KBM-7 (cell line): ENCODE measurements at regions not wholly inside any gene's neighbourhood (a gene's known extent, or its start where the extent isn't known, plus 50 kb on each side); places are given as distances from the start of the nearest gene placed in this dataset.

Experiments
- DNase-seq: peaks from one replicate; pipeline ENCODE4 v3.0.0-alpha.2; 2015
- in situ Hi-C: fragments of 300-500 bp; cut with MboI; formaldehyde crosslinking; loops from 2 replicates; pipeline ENCODE4 v1.14.3; 2020; ENCODE audit warnings: low sequenced_read_pairs, low pct_unique_long_range_greater_than_20kb, mixed read lengths

DNA sequence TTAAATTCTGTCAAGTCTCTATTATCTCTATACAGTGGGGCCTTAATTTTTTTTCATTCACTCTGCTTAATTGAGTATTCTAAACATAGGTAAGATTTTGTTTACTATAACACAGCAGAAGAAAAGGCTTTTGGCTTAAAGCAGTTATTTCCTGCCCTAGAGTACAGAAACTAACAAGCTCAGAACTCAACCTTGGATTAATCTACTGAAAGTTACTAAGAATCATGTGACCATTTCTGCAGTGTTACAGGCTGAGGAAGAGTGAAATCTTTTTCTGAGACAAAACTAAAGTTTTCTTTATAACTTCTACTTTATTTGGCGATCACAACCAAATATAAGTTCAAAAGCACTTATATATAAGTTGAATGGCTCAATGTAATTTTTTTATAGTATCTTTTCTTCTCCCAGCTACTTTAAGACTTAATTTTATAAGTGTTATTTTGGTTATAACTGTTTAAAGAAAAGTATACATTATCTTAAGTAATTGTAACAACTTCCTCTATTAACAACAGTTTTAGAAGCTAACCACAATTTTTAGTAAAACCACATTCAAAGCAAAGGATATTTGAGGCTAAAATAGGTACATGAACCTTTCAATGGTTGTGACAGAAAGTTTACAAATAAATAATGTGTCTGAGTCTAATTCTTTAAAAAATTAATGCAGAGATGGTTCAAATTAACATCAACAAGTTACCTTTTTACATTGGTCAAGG lies 240.6 kb upstream of the NAALADL2 start:
- in situ Hi-C loops = no loop called here
- DNase-seq = no peak

DNA sequence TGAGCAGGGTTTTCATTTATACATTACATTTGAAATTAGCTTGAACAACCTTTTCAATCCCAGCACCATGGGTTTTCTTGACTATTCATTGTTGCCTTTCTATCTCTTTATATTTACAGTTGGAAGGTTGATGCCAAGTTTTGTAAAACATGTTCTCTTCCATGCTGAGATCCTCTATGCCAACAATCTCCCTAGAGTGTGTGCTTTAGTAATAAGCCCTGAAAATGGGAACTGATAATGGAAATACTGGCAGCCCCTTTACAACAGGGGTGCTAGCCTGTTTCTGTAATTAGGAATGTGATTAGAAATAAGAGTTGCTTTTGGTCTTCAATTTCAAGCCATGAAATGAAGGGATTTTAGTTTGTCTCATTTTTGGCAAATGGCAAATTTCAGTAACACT lies 239.9 kb upstream of the NAALADL2 start:
- DNase-seq = no peak
- in situ Hi-C loops = no loop called here

DNA sequence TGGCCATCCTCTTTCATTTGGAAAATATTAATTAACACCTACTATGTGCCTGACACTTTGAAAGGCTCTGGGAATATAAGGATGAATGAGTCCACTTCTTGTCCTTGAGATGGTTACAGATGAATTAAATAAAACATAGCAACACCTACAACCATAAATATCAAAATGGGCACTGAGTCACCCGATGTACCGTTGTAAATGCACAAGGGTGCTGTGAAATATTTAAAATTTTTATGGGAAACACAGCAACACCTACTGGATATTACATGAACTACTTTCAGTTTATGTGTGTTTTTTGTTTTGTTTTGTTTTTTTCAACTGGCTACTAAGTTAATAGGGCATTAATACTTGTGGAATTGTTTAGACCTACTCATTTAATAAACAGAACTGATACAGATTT lies 239.0 kb upstream of the NAALADL2 start:
- in situ Hi-C loops = no loop called here
- DNase-seq = no peak

DNA sequence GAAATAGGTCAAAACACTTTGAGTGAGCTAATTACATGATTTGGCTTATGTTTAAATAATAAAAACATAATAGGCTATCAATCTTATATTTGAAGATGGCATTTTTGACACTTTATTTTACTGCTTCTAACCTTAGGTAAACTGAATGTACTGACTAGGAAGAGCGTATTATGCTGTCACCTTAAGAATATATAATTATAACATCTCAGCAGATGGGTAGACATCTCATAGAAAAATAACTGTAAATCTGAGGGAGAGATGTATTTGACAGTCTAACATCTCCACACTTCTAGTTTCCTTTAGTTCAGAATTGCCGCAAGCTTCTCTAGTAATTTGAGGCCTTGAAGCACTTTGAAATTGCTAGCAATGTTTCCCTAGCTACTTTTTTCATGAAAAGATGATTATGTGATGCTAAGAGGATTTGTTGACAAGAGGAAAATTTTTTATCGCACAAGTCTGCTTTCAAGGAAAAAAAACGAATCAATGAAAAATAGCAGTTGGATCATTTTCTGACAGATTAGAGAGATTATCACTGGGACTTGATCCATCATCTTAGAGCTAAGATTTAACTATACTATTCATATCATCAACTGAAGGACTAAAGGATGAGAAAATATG lies 238.2 kb upstream of the NAALADL2 start:
- DNase-seq = no peak
- in situ Hi-C loops = no loop called here

DNA sequence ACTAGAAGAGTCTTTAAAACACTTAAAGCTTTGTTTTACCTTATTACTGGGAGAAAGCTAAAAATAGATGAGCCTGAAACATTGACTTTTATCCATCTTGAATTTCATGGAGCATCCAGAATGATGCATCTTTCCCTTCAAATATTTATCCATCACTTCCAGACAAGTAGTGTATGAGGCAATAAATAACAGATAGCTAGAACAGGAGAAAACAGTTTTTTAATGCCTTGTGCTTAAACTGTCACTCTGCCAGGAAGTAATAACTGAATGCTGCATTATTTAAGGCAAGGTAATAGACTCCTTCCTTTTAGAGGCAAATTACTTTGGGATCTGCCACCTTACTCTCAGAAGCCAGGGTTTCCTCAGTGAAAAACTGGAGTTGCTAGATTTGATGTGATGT lies 225.8 kb upstream of the NAALADL2 start:
- DNase-seq = no peak
- in situ Hi-C loops = no loop called here

DNA sequence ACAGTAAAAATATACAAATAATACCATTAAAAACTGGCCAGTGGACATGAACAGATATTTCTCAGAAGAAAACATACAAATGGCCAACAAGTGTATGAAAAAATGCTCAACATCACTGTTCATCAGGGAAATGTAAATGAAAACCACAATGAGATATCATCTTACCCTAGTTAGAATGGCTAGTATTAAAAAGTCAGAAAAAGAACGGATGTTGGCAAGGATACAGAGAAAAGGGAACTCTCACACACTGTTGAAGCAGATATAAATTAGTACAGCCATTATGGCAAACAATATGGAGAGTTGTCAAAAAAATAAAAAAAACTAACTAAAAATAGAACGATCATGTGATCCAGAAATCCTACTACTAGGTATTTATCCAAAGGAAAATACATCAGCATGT lies 222.7 kb upstream of the NAALADL2 start:
- in situ Hi-C loops = no loop called here

DNA sequence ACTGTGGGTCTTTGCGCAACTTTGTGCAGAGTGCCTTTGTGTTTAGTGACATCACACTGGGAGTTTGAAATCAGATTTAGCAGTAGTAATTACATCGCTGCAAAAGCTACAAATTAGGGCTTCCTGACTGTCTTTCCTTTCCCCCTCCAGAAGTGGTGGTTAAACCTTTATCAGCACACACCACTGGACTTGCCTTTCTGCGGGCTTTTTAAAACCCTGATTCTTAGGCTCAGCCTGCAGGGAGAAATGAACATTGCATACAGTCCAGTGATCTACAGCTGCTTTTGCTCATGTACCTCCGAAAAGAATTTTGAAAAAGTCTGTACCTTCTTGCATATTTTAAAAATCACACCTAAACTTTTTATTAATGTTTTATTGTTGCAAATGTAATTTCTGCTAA lies 219.7 kb upstream of the NAALADL2 start:
- in situ Hi-C loops = no loop called here
- DNase-seq = no peak

More for the DNA sequence above, 222.7 kb upstream of the NAALADL2 start:
- DNase-seq = no peak

DNA sequence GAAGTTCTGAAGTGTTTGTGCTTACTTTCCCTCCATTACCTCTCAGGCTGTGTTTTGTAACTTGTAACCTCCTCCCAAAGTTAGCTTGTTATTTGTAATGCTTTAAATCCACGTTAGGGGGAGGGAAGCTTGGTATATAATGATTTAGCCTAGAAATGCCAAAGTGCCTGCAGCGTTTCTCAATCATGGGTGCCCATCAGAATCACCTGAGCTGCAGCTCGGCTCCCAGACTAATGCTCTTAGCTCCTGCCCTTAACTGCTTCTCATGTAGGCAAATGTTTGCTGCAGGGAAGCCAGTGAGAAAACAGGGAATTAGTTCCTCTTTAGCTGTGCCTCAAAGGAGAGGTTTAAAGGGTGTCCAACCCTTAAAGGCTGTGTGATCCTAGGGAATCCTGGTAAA lies 219.2 kb upstream of the NAALADL2 start:
- in situ Hi-C loops = no loop called here
- DNase-seq = no peak

DNA sequence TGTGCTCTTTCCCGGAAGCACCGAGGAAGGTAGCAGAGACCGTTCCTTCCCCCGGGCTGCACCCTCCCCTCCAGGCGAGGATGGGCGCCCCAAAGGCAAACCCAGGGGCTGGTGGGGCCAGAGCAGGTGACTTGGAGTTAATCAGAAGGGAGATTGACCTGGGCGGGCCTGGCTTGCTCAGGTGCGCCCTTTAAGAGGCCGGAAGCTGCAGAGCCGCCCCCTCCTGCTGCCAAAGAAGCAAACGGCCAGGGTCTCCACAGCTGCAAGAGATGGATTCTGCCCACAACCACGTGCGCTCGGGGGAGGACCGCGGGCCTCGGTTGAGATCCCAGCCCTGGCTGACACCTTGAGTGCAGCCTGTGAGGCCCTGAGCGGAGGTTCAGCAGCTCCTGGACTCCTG lies 218.2 kb upstream of the NAALADL2 start:
- DNase-seq = no peak
- in situ Hi-C loops = no loop called here

DNA sequence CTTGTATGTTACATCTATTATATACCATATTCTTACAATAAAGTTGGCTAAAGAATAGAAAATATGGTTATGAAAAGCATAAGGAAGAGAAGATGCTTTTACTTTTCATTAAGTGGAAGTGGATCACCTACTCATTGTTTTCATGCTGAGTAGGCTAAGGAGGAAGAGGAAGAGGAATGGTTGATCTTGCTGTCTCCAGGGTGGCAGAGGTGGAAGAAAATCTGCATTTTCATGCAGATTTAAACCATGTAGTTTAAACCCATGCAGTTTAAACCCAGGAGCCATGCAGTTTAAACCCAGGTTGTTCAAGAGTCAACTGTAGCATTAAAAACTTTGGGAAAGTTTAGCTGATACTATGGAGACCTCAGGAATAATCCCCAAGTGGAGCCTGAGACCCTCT lies 214.8 kb upstream of the NAALADL2 start:
- DNase-seq = no peak
- in situ Hi-C loops = no loop called here

DNA sequence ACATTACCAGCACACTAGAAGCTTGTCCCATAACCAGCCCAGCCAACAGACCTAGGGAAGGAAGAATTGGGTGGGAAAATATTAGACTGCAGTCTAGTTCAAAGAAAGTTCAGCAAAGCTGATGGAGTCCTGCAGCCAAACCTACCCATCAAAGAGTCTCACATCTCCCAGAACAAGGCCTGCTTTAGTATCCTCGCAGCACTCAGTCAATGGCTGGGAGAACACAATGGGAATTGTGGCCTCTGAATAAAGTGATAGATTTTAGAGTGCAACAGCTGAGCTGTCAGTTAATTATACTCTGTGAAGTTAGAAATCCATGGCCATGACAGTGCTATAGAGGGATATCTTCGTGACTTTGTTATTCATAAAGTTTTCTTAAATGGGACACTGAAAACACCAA lies 207.2 kb upstream of the NAALADL2 start:
- no peak for DNase-seq
- in situ Hi-C loops = no loop called here

DNA sequence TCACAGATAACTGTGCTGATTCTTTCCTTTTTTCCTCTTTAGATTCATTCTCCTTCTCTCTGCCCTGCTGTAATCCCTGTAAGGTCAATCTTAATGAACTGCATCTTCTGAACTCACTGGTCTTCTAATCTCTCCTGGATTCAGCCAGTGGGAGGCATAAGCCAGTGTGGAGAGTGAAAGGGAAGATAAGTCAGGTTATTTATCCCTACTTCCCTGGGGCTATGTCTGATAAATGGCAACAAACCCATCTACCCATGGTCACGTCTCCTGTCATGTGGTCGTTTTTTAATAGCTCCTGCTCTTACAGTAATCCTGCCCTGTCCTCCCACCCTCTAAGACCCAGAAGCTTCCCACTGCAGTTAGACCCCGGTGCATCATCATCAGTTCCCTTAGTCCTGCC lies 199.6 kb upstream of the NAALADL2 start:
- in situ Hi-C loops = no loop called here
- DNase-seq = no peak

DNA sequence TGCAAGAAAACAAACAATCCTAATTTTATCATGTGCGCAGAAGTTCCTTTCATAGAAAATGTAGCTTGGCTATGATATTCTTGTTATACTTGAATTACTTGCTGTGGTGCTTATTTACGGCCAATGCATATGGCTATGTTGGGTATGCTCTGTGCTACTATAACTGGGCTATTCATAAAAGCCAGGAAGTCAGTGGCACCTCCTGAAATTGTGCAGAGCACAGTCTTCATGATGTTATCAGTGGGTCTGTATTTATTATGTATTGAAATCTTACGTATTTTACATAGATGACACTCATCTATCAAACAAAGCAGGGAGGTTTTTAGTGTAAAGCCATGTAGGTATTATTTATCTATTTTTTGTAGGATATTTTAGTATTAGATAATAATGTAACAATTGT lies 196.5 kb upstream of the NAALADL2 start:
- in situ Hi-C loops = no loop called here
- no peak for DNase-seq

DNA sequence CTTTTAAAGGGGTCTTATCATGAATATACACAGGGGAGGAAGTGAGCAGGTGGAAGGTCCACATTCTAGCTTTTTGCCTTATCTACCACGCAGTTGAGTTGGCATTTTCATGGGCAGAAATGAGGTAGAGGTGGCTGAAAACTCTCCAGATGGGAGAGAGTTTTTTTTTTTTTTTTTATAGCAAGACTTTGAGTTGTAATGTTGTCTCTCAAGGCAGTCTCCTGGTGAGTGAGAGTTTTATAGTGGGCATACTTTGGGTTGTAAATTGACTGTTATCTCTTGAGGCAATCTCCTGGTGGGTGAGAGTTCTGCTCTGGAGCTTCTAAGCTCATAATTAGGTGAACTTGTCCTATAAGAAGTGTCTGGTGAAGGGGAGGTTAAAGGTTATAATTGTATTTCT lies 191.7 kb upstream of the NAALADL2 start:
- DNase-seq = no peak
- in situ Hi-C loops = no loop called here

DNA sequence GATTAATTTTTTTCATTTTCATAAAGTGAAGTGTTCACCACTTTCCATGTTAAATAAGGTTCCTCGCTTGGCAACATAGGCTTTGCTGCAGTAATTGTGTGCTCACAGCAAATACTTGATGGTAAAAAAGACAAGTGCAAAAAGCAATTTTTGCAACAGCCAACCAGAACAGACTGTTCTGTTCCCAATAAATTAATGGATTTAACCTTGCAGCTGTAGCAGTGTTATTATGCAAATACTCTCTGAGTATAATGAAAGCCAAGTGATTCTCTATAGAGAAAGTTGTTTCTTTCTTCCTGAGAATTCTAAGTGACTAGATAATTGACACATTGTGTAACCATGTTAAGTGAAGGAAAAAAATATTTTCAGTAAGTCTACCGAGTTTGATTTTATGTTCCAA lies 183.7 kb upstream of the NAALADL2 start:
- DNase-seq = no peak
- in situ Hi-C loops = no loop called here

DNA sequence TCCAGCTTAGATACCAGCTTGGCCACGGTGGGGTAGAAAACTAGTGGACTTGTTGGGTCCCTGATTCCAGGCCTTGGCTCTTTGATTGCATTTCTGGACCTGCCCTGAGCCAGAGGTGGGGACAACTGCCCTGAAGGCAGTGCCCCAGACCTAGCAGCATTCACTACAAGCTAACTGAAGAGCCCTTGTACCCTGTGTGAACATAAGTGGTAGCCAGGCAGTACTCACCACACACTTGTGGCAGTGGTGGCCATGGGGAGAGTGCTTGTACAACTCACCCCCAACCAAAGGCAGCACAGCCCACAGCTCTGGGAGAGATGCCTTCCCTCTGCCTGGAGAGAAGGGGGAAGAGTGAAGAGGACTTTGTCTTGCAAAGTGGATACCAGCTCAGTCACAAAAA lies 177.3 kb upstream of the NAALADL2 start:
- DNase-seq = no peak
- in situ Hi-C loops = no loop called here

DNA sequence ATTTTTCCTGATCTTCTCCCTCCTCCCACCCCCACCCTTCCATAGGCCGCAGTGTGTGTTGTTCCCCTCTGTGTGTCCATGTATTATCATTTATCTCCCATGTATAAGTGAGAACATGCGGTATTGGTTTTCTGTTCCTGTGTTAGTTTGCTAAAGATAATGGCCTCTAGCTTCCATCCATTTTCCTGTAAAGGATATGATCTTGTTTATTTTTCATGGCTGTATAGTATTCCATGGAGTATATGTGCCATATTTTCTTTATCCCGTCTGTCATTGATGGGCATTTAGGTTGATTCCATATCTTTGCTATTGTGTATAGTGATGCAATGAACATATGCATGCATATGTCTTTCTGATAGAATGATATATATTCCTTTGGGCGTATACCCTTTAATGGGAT lies 173.3 kb upstream of the NAALADL2 start:
- no peak for DNase-seq
- in situ Hi-C loops = no loop called here

DNA sequence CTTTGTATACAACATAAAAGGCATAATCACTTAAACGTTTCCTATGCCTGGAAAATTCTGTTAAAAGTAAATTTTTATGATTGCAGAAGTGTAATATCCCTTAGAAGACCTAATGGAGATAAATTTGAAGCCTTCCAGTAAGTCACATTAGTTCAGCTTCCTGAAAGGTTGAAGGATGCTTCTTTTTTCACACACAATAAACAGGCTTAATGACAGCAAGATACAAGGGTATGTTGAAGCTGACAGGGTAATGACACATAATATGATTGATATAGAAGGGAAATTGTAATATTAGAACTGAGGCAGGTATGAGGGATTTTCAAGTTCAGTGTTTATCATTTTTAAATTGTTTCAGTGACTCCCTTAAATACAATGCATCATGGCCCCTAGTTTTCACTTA lies 161.8 kb upstream of the NAALADL2 start:
- no peak for DNase-seq
- in situ Hi-C loops = no loop called here

DNA sequence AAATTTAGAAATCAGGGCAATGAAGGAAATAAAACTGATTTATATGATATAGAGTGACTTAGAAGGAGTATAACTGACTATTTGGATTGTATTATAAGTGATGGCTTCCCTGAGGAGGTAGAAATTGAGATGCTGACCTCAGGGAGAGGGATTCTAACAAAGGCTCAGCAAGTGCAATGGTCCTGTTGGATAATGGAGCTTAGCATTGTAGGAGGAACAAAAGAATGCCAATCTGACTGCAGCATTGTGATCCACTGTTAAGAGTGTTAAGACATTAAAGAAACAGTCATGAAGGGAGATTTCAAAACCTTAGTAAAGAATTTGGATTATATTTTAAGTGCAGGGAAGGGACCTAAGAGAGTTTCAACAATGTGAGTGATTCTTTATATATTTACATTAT lies 158.4 kb upstream of the NAALADL2 start:
- no peak for DNase-seq
- in situ Hi-C loops = no loop called here

DNA sequence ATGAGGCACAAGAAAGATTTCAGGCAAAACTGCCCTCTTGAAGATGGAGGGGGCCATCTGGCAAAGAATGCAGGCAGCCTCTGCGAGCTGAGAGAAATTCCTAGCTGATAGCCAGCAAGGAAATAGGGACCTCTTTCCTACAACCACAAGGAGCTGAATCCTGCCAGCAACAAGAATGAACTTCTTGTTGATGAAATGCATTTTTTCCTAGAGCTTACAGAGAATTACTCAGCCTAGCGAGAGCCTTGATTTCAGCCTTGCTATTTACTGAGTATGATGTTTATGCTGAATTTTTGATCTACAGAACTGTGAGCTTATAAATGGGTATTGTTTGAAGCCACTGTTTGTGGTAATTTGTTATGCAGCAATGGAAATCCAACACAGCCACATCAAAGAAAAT lies 148.5 kb upstream of the NAALADL2 start:
- DNase-seq = no peak
- in situ Hi-C loops = no loop called here

DNA sequence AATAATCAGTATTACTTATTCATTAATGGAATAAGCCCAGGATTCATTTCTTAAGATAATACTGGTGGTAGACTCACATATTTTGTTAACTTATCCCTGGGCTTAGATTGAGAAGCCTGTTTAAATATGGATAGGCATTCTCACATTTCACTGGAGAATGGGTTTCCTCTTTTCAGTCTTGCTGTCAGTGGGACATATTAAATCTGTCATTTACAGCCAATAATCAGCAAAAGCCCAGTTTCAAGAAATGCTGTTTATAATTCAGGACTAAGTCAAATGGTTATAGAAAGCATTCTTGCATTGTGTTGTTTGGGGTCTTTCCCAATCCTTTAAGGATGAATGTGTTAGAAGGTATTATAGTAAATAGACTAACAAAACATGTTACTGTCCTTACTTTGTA lies 143.7 kb upstream of the NAALADL2 start:
- no peak for DNase-seq
- in situ Hi-C loops = no loop called here
